ENCODE measurements at regions not wholly inside any gene's neighbourhood (a gene's known extent, or its start where the extent isn't known, plus 50 kb on each side); places are given as distances from the start of the nearest gene placed in this dataset.
"Not testable (repeated sequence)": the region's sequence is repeated elsewhere in the genome, so short reads cannot be mapped to it uniquely, and the experiment has no call there.

- peak; percentile 49 for DNase-seq (ENCODE audit: low read depth)
These were observed 772.9 kb upstream of the SLITRK6 start for GRCh38 chr13:86572115-86572514.

- no peak for DNase-seq (ENCODE audit: low read depth)
These were observed 780.4 kb upstream of the SLITRK6 start for GRCh38 chr13:86579662-86580061.

GRCh38 chr13:86581706-86582105 is 782.5 kb upstream of the SLITRK6 start:
- peak; percentile 50 for DNase-seq (ENCODE audit: low read depth)

GRCh38 chr13:86584301-86584700 is 785.1 kb upstream of the SLITRK6 start:
- no peak for DNase-seq (ENCODE audit: low read depth)

- peak; percentile 97 for DNase-seq (ENCODE audit: low read depth)
These were observed 786.6 kb upstream of the SLITRK6 start for GRCh38 chr13:86585835-86586234.

- peak; percentile 67 for DNase-seq (ENCODE audit: low read depth)
These were observed 792.6 kb upstream of the SLITRK6 start for GRCh38 chr13:86591862-86592261.

GRCh38 chr13:86601351-86601750 is 802.1 kb upstream of the SLITRK6 start:
- DNase-seq (ENCODE audit: low read depth): peak; percentile 16

GRCh38 chr13:86606264-86606663 is 807.0 kb upstream of the SLITRK6 start:
- no peak for DNase-seq (ENCODE audit: low read depth)

- DNase-seq (ENCODE audit: low read depth): no peak
These were observed 809.5 kb upstream of the SLITRK6 start for GRCh38 chr13:86608701-86609100.

- DNase-seq (ENCODE audit: low read depth): no peak
These were observed 834.1 kb upstream of the SLITRK6 start for GRCh38 chr13:86633346-86633745.

- DNase-seq (ENCODE audit: low read depth): not testable (repeated sequence)
These were observed 852.0 kb upstream of the SLITRK6 start for GRCh38 chr13:86651171-86651570.

- DNase-seq (ENCODE audit: low read depth): no peak
These were observed 853.8 kb upstream of the SLITRK6 start for GRCh38 chr13:86653009-86653408.

- DNase-seq (ENCODE audit: low read depth): no peak
These were observed 856.3 kb upstream of the SLITRK6 start for GRCh38 chr13:86655561-86655960.

GRCh38 chr13:86660090-86660489 is 860.9 kb upstream of the SLITRK6 start:
- no peak for DNase-seq (ENCODE audit: low read depth)

- no peak for DNase-seq (ENCODE audit: low read depth)
These were observed 866.6 kb upstream of the SLITRK6 start for GRCh38 chr13:86665842-86666241.

- no peak for DNase-seq (ENCODE audit: low read depth)
These were observed 874.8 kb upstream of the SLITRK6 start for GRCh38 chr13:86673931-86674431.

GRCh38 chr13:86681223-86681622 is 882.0 kb upstream of the SLITRK6 start:
- no peak for DNase-seq (ENCODE audit: low read depth)

- DNase-seq (ENCODE audit: low read depth): no peak
These were observed 885.2 kb upstream of the SLITRK6 start for GRCh38 chr13:86684402-86684801.

GRCh38 chr13:86689911-86690310 is 890.7 kb upstream of the SLITRK6 start:
- DNase-seq (ENCODE audit: low read depth): no peak

- no peak for DNase-seq (ENCODE audit: low read depth)
These were observed 893.1 kb upstream of the SLITRK6 start for GRCh38 chr13:86692291-86692690.

GRCh38 chr13:86710013-86710412 is 910.8 kb upstream of the SLITRK6 start:
- no peak for DNase-seq (ENCODE audit: low read depth)

- no peak for DNase-seq (ENCODE audit: low read depth)
These were observed 911.7 kb upstream of the SLITRK6 start for GRCh38 chr13:86710896-86711295.

- no peak for DNase-seq (ENCODE audit: low read depth)
These were observed 915.3 kb upstream of the SLITRK6 start for GRCh38 chr13:86714495-86714894.

GRCh38 chr13:86725105-86725504 is 925.9 kb upstream of the SLITRK6 start:
- no peak for DNase-seq (ENCODE audit: low read depth)

- peak; percentile 23 for DNase-seq (ENCODE audit: low read depth)
These were observed 930.0 kb upstream of the SLITRK6 start for GRCh38 chr13:86729206-86729605.

All from amniotic epithelial cell (primary cell).